Keratinocyte (primary cell): ENCODE measurements at regions not wholly inside any gene's neighbourhood (a gene's known extent, or its start where the extent isn't known, plus 50 kb on each side); places are given as distances from the start of the nearest gene placed in this dataset.

Experiments used
- DNase-seq: peaks from one replicate; pipeline ENCODE4 v3.0.0-alpha.2; 2011; ENCODE audit warnings: low read depth, missing footprints, low spot score
- FAIRE-seq: peaks from 2 replicates; lab custom pipeline; 2011; peaks lifted over from hg19 to GRCh38; lab: Jason Lieb, UNC
- H2AFZ ChIP-seq: 2 replicates; pipeline ENCODE4 v1.6.0; 2012; ENCODE audit warnings: low read length, control low read depth, inconsistent platforms; ENCODE audit not compliant: control insufficient read depth
- H3K27ac ChIP-seq: 2 replicates; pipeline ENCODE4 v1.5.1; 2011; ENCODE audit warnings: low read length; ENCODE audit not compliant: control insufficient read depth, insufficient read depth
- H3K27me3 ChIP-seq: 3 replicates; pipeline ENCODE4 v1.6.0; 2011; ENCODE audit warnings: low read length; ENCODE audit not compliant: control insufficient read depth, insufficient read depth; ENCODE audit errors: extremely low read depth
- H3K36me3 ChIP-seq, 2 experiments: 2 replicates in 1 of 2; 3 replicates in 1 of 2; pipeline ENCODE4 v1.5.1; 2011; ENCODE audit warnings: low read length in 2 of 2, mild to moderate bottlenecking in 1 of 2; ENCODE audit not compliant: control insufficient read depth in 2 of 2, insufficient read depth in 2 of 2; ENCODE audit errors: extremely low read depth in 1 of 2
- H3K4me1 ChIP-seq: 3 replicates; pipeline ENCODE4 v1.5.1; 2011; ENCODE audit warnings: low read length; ENCODE audit not compliant: control insufficient read depth, insufficient read depth; ENCODE audit errors: extremely low read depth
- H3K4me2 ChIP-seq: 3 replicates; pipeline ENCODE4 v1.6.0; 2011; ENCODE audit warnings: low read depth, low read length; ENCODE audit not compliant: control insufficient read depth, insufficient read depth; ENCODE audit errors: extremely low read depth
- H3K4me3 ChIP-seq, 3 experiments: fragments of 200-600 bp in 1 of 3; sonication (generic) in 1 of 3; 2 replicates in 2 of 3; 3 replicates in 1 of 3; pipeline ENCODE4 v1.5.1; 2011 to 2016; ENCODE audit warnings: low read length in 3 of 3, mild to moderate bottlenecking in 3 of 3, control low read depth in 2 of 3, inconsistent platforms in 1 of 3, low read depth in 1 of 3, mixed read lengths in 1 of 3, mixed run types in 1 of 3, moderate library complexity in 1 of 3; ENCODE audit not compliant: control insufficient read depth in 2 of 3, insufficient read depth in 2 of 3; ENCODE audit errors: extremely low read depth in 1 of 3
- H3K79me2 ChIP-seq: 2 replicates; pipeline ENCODE4 v1.6.0; 2012; ENCODE audit warnings: low read length; ENCODE audit not compliant: control insufficient read depth, insufficient read depth
- H3K9ac ChIP-seq: 3 replicates; pipeline ENCODE4 v1.6.0; 2011; ENCODE audit warnings: low read length; ENCODE audit not compliant: control insufficient read depth, insufficient read depth; ENCODE audit errors: extremely low read depth
- H3K9me1 ChIP-seq: 3 replicates; pipeline ENCODE4 v1.6.0; 2011; ENCODE audit warnings: low read length; ENCODE audit not compliant: control insufficient read depth, insufficient read depth; ENCODE audit errors: extremely low read depth
- H3K9me3 ChIP-seq: 2 replicates; pipeline ENCODE4 v1.5.1; 2012; ENCODE audit warnings: low read depth, low read length; ENCODE audit not compliant: control insufficient read depth
- H4K20me1 ChIP-seq: 3 replicates; pipeline ENCODE4 v1.6.0; 2011; ENCODE audit warnings: low read length; ENCODE audit not compliant: control insufficient read depth, insufficient read depth; ENCODE audit errors: extremely low read depth
- EZH2 ChIP-seq: IDR thresholded peaks from one replicate; pipeline ENCODE4 v1.6.1; 2012; ENCODE audit warnings: inconsistent platforms, mild to moderate bottlenecking, low read length, moderate library complexity
- dilution Hi-C: fragments of 300-500 bp; cut with MboI; formaldehyde crosslinking; loops from one replicate; pipeline ENCODE4 v1.7.0; 2020; ENCODE audit warnings: low sequenced_read_pairs; ENCODE audit not compliant: extremely low pct_ligation_motif_present
- TF ChIP-seq, protein P1 (sequence below), 3 experiments: IDR thresholded peaks in 1 of 3; conservative IDR thresholded peaks in 1 of 3; optimal IDR thresholded peaks in 1 of 3; 2 replicates in 2 of 3; 3 replicates in 1 of 3; pipeline versions ENCODE3 to v1.5.1; 2011; ENCODE audit warnings: low read length in 3 of 3, mild to moderate bottlenecking in 3 of 3, moderate library complexity in 2 of 3, control low read depth in 1 of 3, inconsistent platforms in 1 of 3; ENCODE audit not compliant: insufficient read depth in 2 of 3; ENCODE audit errors: extremely low read depth in 1 of 3

DNA sequence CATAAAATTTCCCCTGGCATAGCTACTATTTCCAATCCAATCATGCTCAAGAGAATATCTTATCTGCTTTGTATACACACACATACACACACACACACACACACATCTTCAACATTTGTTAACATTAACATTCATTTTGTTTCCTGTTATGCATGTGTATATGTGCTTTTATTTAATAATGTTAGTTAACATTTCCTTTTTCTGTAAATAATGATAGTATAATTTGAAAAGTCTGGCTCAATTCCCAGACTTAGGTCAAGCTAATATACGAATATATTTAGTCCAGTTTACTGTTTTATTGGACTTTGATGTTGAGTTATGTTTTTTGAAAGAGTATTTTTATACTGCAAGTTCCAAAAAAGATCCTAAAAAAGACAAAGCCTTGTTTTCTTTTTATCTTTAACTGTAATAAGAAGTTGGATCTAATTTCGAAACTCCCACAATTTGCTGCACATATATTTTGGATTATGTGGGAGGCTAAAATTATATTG is 1072.4 kb downstream of the EFNB2 start:
- H3K79me2 ChIP-seq: no peaks in the 10 kb centered on the region
- H3K9me1 ChIP-seq: no peaks in the 10 kb centered on the region
- no peak for FAIRE-seq
- no peaks in the 10 kb centered on the region for H3K9me3 ChIP-seq
- no peak for TF ChIP-seq EZH2
- TF ChIP-seq, protein P1, sequence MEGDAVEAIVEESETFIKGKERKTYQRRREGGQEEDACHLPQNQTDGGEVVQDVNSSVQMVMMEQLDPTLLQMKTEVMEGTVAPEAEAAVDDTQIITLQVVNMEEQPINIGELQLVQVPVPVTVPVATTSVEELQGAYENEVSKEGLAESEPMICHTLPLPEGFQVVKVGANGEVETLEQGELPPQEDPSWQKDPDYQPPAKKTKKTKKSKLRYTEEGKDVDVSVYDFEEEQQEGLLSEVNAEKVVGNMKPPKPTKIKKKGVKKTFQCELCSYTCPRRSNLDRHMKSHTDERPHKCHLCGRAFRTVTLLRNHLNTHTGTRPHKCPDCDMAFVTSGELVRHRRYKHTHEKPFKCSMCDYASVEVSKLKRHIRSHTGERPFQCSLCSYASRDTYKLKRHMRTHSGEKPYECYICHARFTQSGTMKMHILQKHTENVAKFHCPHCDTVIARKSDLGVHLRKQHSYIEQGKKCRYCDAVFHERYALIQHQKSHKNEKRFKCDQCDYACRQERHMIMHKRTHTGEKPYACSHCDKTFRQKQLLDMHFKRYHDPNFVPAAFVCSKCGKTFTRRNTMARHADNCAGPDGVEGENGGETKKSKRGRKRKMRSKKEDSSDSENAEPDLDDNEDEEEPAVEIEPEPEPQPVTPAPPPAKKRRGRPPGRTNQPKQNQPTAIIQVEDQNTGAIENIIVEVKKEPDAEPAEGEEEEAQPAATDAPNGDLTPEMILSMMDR (optimal IDR thresholded peaks at IDR 0.05 in 1 of 3, IDR thresholded peaks at IDR 0.05 in 1 of 3, conservative IDR thresholded peaks at IDR 0.05 in 1 of 3; ENCODE audit: extremely low read depth in 1 of 3, insufficient read depth in 2 of 3, low read length in 3 of 3): no peak
- no peak overlapping the region for H3K27ac ChIP-seq
- no peak overlapping the region for H2AFZ ChIP-seq
- dilution Hi-C loops: no loop called here
- no peak overlapping the region for H3K4me2 ChIP-seq
- no peaks in the 10 kb centered on the region for H3K27me3 ChIP-seq
- peaks cover 21% of the 10 kb centered on the region for H3K4me1 ChIP-seq
- no peak for DNase-seq
- H3K36me3 ChIP-seq: no peaks in the 10 kb centered on the region
- H4K20me1 ChIP-seq: no peaks in the 10 kb centered on the region
- H3K4me3 ChIP-seq: no peak overlapping the region
- H3K9ac ChIP-seq: no peak overlapping the region

GRCh38 chr13:105462098-105462497 is 1073.4 kb downstream of the EFNB2 start:
- Histone ChIP-seq H3K4me1 (peaks cover 21% of the 10 kb centered on the region), H3K79me2 (no peaks in the 10 kb centered on the region), H3K36me3 (no peaks in the 10 kb centered on the region), H3K9ac (no peak overlapping the region), H3K4me3 (no peak overlapping the region), H3K9me1 (no peaks in the 10 kb centered on the region), H3K4me2 (peak overlapping the region; percentile 18), H3K27ac (peak overlapping the region; percentile 13), H3K9me3 (no peaks in the 10 kb centered on the region), H3K27me3 (no peaks in the 10 kb centered on the region), H4K20me1 (no peaks in the 10 kb centered on the region), H2AFZ (peak overlapping the region; percentile 72)
- no peak for FAIRE-seq
- no peak for DNase-seq
- dilution Hi-C loops: no loop called here
- TF ChIP-seq EZH2: no peak
- TF ChIP-seq, protein P1 (optimal IDR thresholded peaks at IDR 0.05 in 1 of 3, IDR thresholded peaks at IDR 0.05 in 1 of 3, conservative IDR thresholded peaks at IDR 0.05 in 1 of 3; ENCODE audit: extremely low read depth in 1 of 3, insufficient read depth in 2 of 3, low read length in 3 of 3): no peak
